ENCODE measurements at regions not wholly inside any gene's neighbourhood (a gene's known extent, or its start where the extent isn't known, plus 50 kb on each side); places are given as distances from the start of the nearest gene placed in this dataset.

- TF ChIP-seq CTCF (IDR thresholded peaks at IDR 0.05; ENCODE audit: insufficient read depth, low read depth, low read length): no peak
- TF ChIP-seq EZH2 (IDR thresholded peaks at IDR 0.05; ENCODE audit: insufficient read depth, low read length): no peak
Measured at GRCh38 chr9:121589986-121590385, 61.4 kb upstream of the DAB2IP start.

Data from astrocyte (in vitro differentiated cells and primary cell).